Fibroblast of lung (primary cell): ENCODE measurements at regions not wholly inside any gene's neighbourhood (a gene's known extent, or its start where the extent isn't known, plus 50 kb on each side); places are given as distances from the start of the nearest gene placed in this dataset.
"Not testable (repeated sequence)": the region's sequence is repeated elsewhere in the genome, so short reads cannot be mapped to it uniquely, and the experiment has no call there.

Source experiments
- DNase-seq, 2 donors: peaks; one replicate each; pipeline versions ENCODE4 v3.0.0 to v3.0.0-alpha.2; 2010; ENCODE audit warnings: low read depth in 2 of 2
- H2AFZ ChIP-seq: 2 replicates; pipeline ENCODE4 v1.5.1; 2012; ENCODE audit warnings: low read length, control low read depth, inconsistent platforms
- H3K27ac ChIP-seq: 2 replicates; pipeline ENCODE4 v1.5.1; 2011; ENCODE audit warnings: low read length, control low read depth; ENCODE audit not compliant: insufficient read depth
- H3K27me3 ChIP-seq: 2 replicates; pipeline ENCODE4 v1.5.1; 2011; ENCODE audit warnings: mild to moderate bottlenecking, low read length; ENCODE audit not compliant: control insufficient read depth, insufficient read depth
- H3K36me3 ChIP-seq: 2 replicates; pipeline ENCODE4 v1.5.1; 2011; ENCODE audit warnings: low read length; ENCODE audit not compliant: control insufficient read depth, insufficient read depth
- H3K4me1 ChIP-seq: 2 replicates; pipeline ENCODE4 v1.5.1; 2011; ENCODE audit warnings: low read length; ENCODE audit not compliant: control insufficient read depth, insufficient read depth; ENCODE audit errors: extremely low read depth
- H3K4me2 ChIP-seq: 2 replicates; pipeline ENCODE4 v1.5.1; 2011; ENCODE audit warnings: low read length, control low read depth; ENCODE audit not compliant: insufficient read depth; ENCODE audit errors: extremely low read depth
- H3K4me3 ChIP-seq, 4 experiments: fragments of 200-600 bp in 1 of 4; sonication (generic) in 1 of 4; replicated peaks in 1 of 4; 2 replicates each; pipeline ENCODE4 v1.5.1; 2011 to 2016; ENCODE audit warnings: low read length in 4 of 4, low read depth in 3 of 4, mild to moderate bottlenecking in 3 of 4, control low read depth in 2 of 4, inconsistent platforms in 1 of 4, mixed read lengths in 1 of 4; ENCODE audit not compliant: insufficient read depth in 1 of 4; ENCODE audit errors: control extremely low read depth in 1 of 4
- H3K79me2 ChIP-seq: 2 replicates; pipeline ENCODE4 v1.5.1; 2012; ENCODE audit warnings: mild to moderate bottlenecking, low read length, inconsistent platforms; ENCODE audit not compliant: control insufficient read depth, insufficient read depth
- H3K9ac ChIP-seq: 2 replicates; pipeline ENCODE4 v1.5.1; 2011; ENCODE audit warnings: mild to moderate bottlenecking, low read length, control low read depth; ENCODE audit not compliant: insufficient read depth
- H3K9me3 ChIP-seq: 2 replicates; pipeline ENCODE4 v1.5.1; 2012; ENCODE audit warnings: low read depth, low read length; ENCODE audit not compliant: control insufficient read depth, insufficient read depth
- H4K20me1 ChIP-seq: 2 replicates; pipeline ENCODE4 v1.5.1; 2011; ENCODE audit warnings: low read length; ENCODE audit not compliant: control insufficient read depth, insufficient read depth; ENCODE audit errors: extremely low read depth
- EZH2 ChIP-seq: IDR thresholded peaks from 2 replicates; pipeline ENCODE4 v1.5.1; 2012; ENCODE audit warnings: low read length, control low read depth, mild to moderate bottlenecking; ENCODE audit errors: missing control alignments
- TF ChIP-seq, protein P1 (sequence below), 2 donors: IDR thresholded peaks in 1 of 2; conservative IDR thresholded peaks in 1 of 2; 1 replicate in 1 of 2; 2 replicates in 1 of 2; pipeline ENCODE4 v1.5.1; 2011 to 2012; ENCODE audit warnings: low read length in 2 of 2, control low read depth in 1 of 2, inconsistent platforms in 1 of 2, low read depth in 1 of 2, mild to moderate bottlenecking in 1 of 2

GRCh38 chr10:60594476-60595051, 183.7 kb upstream of the CDK1 start:
- Histone ChIP-seq H3K36me3 (no peaks in the 10 kb centered on the region), H3K27ac (no peak overlapping the region), H3K9me3 (no peaks in the 10 kb centered on the region), H3K4me1 (no peaks in the 10 kb centered on the region), H4K20me1 (no peaks in the 10 kb centered on the region), H3K4me2 (no peak overlapping the region), H3K9ac (no peak overlapping the region), H3K79me2 (no peaks in the 10 kb centered on the region), H2AFZ (no peak overlapping the region), H3K4me3 (no peak overlapping the region), H3K27me3 (no peaks in the 10 kb centered on the region)
- TF ChIP-seq, protein P1, sequence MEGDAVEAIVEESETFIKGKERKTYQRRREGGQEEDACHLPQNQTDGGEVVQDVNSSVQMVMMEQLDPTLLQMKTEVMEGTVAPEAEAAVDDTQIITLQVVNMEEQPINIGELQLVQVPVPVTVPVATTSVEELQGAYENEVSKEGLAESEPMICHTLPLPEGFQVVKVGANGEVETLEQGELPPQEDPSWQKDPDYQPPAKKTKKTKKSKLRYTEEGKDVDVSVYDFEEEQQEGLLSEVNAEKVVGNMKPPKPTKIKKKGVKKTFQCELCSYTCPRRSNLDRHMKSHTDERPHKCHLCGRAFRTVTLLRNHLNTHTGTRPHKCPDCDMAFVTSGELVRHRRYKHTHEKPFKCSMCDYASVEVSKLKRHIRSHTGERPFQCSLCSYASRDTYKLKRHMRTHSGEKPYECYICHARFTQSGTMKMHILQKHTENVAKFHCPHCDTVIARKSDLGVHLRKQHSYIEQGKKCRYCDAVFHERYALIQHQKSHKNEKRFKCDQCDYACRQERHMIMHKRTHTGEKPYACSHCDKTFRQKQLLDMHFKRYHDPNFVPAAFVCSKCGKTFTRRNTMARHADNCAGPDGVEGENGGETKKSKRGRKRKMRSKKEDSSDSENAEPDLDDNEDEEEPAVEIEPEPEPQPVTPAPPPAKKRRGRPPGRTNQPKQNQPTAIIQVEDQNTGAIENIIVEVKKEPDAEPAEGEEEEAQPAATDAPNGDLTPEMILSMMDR (conservative IDR thresholded peaks at IDR 0.05 in 1 of 2, IDR thresholded peaks at IDR 0.05 in 1 of 2; ENCODE audit: low read depth in 1 of 2, low read length in 2 of 2), result peak in 1 of 2 donors; percentile 19
- no peak for TF ChIP-seq EZH2
- DNase-seq, result peak in 1 of 2 donors; percentile 33

DNA sequence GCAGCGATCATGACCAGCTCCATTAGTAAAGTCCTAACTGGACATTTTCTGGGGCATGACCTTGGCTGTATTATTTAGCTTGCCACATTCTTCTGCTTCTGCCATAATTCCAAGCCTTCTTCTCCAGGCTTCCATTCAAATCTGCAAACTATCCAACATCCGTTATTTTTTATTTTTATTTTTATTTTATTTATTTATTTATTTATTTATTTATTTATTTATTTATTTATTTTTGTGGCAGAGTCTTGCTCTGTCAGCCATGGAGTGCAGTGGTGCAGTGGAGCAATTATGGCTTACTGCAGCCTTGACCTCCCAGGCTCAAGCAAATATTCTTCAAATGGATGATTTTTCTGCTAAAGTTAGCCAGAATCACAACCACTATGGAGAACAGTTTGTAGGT, 187.2 kb upstream of the CDK1 start:
- no peak for DNase-seq
- no peak overlapping the region for H3K4me3 ChIP-seq
- no peak overlapping the region for H3K27ac ChIP-seq
- no peak overlapping the region for H3K9ac ChIP-seq
- no peak overlapping the region for H2AFZ ChIP-seq
- TF ChIP-seq EZH2, result no peak
- TF ChIP-seq, protein P1 (conservative IDR thresholded peaks at IDR 0.05 in 1 of 2, IDR thresholded peaks at IDR 0.05 in 1 of 2; ENCODE audit: low read depth in 1 of 2, low read length in 2 of 2), result no peak
- H3K79me2 ChIP-seq, result no peaks in the 10 kb centered on the region
- no peaks in the 10 kb centered on the region for H3K4me1 ChIP-seq
- H3K4me2 ChIP-seq, result no peak overlapping the region
- H4K20me1 ChIP-seq, result no peaks in the 10 kb centered on the region
- no peaks in the 10 kb centered on the region for H3K9me3 ChIP-seq
- H3K27me3 ChIP-seq, result no peaks in the 10 kb centered on the region
- H3K36me3 ChIP-seq, result no peaks in the 10 kb centered on the region

- Histone ChIP-seq H3K4me2 (no peak overlapping the region), H3K4me1 (no peaks in the 10 kb centered on the region), H4K20me1 (no peaks in the 10 kb centered on the region), H3K79me2 (no peaks in the 10 kb centered on the region), H3K4me3 (no peak overlapping the region), H3K27me3 (no peaks in the 10 kb centered on the region), H3K27ac (no peak overlapping the region), H3K36me3 (no peaks in the 10 kb centered on the region), H3K9ac (no peak overlapping the region), H3K9me3 (no peaks in the 10 kb centered on the region), H2AFZ (no peak overlapping the region)
- TF ChIP-seq EZH2, result no peak
- TF ChIP-seq, protein P1 (conservative IDR thresholded peaks at IDR 0.05 in 1 of 2, IDR thresholded peaks at IDR 0.05 in 1 of 2; ENCODE audit: low read depth in 1 of 2, low read length in 2 of 2), result no peak
- no peak for DNase-seq
Observed at GRCh38 chr10:60589376-60589775, 188.9 kb upstream of the CDK1 start.

- H3K79me2 ChIP-seq, DNase-seq, H3K27ac ChIP-seq, H3K4me3 ChIP-seq, H3K9me3 ChIP-seq, H3K27me3 ChIP-seq, H3K36me3 ChIP-seq, H4K20me1 ChIP-seq, H3K4me1 ChIP-seq, H3K9ac ChIP-seq, H2AFZ ChIP-seq, H3K4me2 ChIP-seq: not testable (repeated sequence)
Observed at GRCh38 chr10:60581782-60582181, 192.1 kb upstream of the ANK3 start.
